ENCODE measurements at regions not wholly inside any gene's neighbourhood (a gene's known extent, or its start where the extent isn't known, plus 50 kb on each side); places are given as distances from the start of the nearest gene placed in this dataset.

DNA sequence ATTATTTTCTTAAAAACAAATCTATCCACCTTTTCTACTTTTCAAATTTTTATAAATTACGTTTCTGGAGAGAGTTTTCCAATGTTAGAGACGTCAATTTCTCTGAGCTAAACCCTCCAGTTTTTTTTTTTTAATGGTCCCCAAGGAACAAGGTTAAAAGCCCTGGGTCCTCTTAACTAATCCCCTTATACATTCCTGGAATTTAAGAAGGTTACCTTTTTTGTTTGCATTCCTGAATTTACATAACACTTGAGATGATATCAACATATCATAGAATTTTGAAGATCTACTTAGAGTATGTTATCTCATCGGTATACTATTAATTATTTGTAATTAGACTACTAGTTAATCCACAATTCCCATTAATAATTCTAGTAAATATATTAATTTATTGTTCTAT lies 662.2 kb upstream of the LRFN5 start:
- H3K4me3 ChIP-seq (ENCODE audit: low read depth, low read length) = no peak overlapping the region
- TF ChIP-seq, protein P1, sequence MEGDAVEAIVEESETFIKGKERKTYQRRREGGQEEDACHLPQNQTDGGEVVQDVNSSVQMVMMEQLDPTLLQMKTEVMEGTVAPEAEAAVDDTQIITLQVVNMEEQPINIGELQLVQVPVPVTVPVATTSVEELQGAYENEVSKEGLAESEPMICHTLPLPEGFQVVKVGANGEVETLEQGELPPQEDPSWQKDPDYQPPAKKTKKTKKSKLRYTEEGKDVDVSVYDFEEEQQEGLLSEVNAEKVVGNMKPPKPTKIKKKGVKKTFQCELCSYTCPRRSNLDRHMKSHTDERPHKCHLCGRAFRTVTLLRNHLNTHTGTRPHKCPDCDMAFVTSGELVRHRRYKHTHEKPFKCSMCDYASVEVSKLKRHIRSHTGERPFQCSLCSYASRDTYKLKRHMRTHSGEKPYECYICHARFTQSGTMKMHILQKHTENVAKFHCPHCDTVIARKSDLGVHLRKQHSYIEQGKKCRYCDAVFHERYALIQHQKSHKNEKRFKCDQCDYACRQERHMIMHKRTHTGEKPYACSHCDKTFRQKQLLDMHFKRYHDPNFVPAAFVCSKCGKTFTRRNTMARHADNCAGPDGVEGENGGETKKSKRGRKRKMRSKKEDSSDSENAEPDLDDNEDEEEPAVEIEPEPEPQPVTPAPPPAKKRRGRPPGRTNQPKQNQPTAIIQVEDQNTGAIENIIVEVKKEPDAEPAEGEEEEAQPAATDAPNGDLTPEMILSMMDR (IDR thresholded peaks at IDR 0.05; ENCODE audit: insufficient read depth, low read depth, low read length, missing control alignments) = no peak
- DNase-seq (ENCODE audit: low read depth) = no peak

DNA sequence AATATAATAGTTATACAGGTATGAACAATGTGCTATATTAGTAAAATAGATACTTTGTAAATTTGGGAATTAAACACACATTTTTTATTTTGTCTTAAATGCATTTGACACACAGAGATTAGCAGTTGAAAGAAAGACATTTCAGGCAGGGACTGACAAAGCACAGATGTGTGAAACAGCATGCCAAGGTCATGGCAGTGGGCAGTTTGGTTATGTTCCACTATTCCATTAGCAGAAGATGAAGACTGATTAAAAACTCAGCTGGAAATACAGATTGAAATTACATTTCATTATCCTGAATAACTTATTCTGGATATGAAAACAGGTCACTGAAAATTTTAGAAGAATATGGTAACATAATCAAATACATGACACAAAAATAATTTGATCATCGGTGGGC lies 669.8 kb upstream of the LRFN5 start:
- DNase-seq (ENCODE audit: low read depth) = no peak
- TF ChIP-seq, protein P1 (IDR thresholded peaks at IDR 0.05; ENCODE audit: insufficient read depth, low read depth, low read length, missing control alignments) = no peak
- H3K4me3 ChIP-seq (ENCODE audit: low read depth, low read length) = no peak overlapping the region

DNA sequence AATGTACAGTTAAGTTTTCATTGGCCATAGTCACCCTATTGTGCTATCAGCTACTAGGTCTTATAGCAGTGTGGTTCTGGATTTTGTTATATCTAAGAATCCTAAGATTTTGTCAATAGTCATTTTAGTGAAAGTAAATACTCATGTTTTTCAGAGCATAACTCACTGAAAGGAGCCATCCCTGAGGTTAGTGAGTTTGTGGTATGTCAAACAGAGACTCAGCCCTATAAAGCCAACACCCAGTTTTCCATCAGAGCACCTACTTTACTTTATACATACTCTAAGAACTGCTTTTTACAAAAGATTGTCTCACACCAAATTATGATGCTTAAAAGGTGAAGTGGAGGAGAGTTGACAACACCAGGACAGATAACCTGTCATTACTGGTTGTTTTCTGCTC lies 686.3 kb upstream of the LRFN5 start:
- no peak for DNase-seq (ENCODE audit: low read depth)
- no peak overlapping the region for H3K4me3 ChIP-seq (ENCODE audit: low read depth, low read length)
- TF ChIP-seq, protein P1 (IDR thresholded peaks at IDR 0.05; ENCODE audit: insufficient read depth, low read depth, low read length, missing control alignments) = no peak

DNA sequence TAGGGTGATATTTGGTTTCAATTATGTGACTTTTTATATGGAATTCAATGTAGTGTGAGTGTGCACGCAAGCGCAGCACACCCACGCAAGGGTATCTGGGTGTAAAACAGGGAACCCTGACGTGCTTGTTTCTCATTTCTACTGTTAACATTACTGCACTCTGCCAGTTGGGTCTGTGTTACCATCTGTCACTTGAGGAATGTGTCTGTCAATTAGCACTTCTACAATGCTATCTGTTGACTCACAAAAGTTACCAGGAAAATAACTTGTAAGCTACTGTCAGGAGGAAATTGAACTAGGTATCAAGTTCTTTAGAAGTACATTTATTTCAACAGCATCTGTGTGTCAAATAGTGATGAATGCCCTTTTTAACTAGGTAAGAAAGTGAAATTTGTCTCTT lies 695.5 kb upstream of the LRFN5 start:
- TF ChIP-seq, protein P1 (IDR thresholded peaks at IDR 0.05; ENCODE audit: insufficient read depth, low read depth, low read length, missing control alignments) = no peak
- no peak for DNase-seq (ENCODE audit: low read depth)
- H3K4me3 ChIP-seq (ENCODE audit: low read depth, low read length) = no peak overlapping the region

DNA sequence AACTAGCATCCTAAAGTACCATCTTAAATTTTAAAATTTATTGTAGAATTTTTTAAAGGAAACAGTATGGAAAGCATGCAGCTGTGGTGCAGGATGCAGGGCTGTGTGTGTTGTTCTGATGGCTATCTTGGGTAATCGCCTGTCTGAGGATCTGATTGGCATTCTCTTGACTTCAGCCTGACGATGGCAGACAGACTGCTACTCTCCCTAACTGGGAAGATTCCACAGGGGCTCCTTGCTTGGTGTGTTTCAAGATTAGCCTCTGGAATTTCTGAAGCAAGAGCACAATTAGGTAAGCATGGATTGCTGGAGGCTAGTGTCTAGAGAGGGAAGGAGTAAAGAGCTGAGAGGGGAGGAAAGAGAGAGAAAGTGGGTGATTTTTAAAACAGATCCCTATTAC lies 696.8 kb upstream of the LRFN5 start:
- no peak for DNase-seq (ENCODE audit: low read depth)
- TF ChIP-seq, protein P1 (IDR thresholded peaks at IDR 0.05; ENCODE audit: insufficient read depth, low read depth, low read length, missing control alignments) = no peak
- H3K4me3 ChIP-seq (ENCODE audit: low read depth, low read length) = no peak overlapping the region

DNA sequence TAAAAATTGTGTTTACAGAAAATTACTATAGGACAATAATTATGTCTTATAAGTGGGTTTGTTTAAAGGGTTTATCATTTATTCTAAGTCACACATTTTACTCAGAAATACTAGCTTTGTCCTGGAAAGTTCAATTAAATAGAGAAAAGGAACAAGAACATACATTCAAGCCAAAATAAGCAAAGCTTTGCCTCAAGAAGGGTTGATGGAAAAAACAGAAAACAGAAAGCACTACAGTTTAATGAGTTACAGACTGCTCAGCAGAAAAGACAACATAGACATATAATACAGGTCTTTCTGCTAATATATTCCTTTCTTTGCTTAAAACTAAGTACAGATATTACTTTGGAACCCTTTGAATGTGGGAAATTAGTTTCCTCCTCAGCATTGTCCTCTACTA lies 703.0 kb upstream of the LRFN5 start:
- TF ChIP-seq, protein P1 (IDR thresholded peaks at IDR 0.05; ENCODE audit: insufficient read depth, low read depth, low read length, missing control alignments) = no peak
- H3K4me3 ChIP-seq (ENCODE audit: low read depth, low read length) = no peak overlapping the region
- no peak for DNase-seq (ENCODE audit: low read depth)

DNA sequence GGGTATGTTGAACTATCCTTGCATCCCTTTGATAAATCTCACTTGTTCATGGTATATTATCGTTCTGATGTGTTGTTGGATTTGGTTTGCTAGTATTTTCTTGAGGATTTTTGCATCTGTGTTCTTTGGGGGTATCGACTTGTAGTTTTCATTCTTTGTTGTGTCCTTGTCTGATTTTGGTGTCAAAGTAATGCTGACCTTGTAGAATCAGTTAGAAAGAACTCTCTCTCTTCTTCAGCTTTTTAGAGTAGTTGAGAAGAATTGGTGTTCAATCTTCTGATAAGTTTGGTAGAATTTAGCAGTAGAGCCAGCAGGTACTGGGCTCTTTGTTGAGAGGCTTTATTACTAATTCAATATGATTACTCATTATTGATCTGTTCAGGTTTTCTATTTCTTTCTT lies 707.2 kb upstream of the LRFN5 start:
- no peak overlapping the region for H3K4me3 ChIP-seq (ENCODE audit: low read depth, low read length)
- no peak for DNase-seq (ENCODE audit: low read depth)
- TF ChIP-seq, protein P1 (IDR thresholded peaks at IDR 0.05; ENCODE audit: insufficient read depth, low read depth, low read length, missing control alignments) = no peak

All from GM12865 (cell line).